ENCODE measurements at regions not wholly inside any gene's neighbourhood (a gene's known extent, or its start where the extent isn't known, plus 50 kb on each side); places are given as distances from the start of the nearest gene placed in this dataset.

DNA sequence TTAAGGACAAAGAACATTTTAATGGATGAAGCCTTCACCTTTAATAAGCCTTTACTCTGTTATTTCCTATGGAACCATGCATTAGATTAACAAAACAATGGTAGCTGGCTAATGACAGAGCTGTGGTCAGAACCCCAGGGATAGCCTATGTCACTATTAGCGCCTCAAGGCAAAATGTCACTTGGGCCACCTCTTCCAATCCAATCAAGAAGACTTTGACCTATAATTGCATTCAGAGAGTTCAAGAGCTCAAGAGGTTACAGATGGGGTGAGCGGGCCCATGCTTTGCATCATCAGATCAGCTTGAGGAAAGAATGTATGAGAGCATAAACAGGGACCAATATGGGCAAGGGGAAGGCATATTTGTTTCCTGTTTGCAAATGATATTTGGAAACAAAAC, 425.1 kb downstream of the ARHGEF28 start:
- TF ChIP-seq POLR2AphosphoS5 (IDR thresholded peaks at IDR 0.05; ENCODE audit: insufficient read depth, low read depth, low read length) (no peak), EZH2 (IDR thresholded peaks at IDR 0.05; ENCODE audit: borderline replicate concordance, low read depth, low read length, severe bottlenecking) (no peak), CTCF (IDR thresholded peaks at IDR 0.05; ENCODE audit: extremely low read depth in 1 of 2, insufficient read depth in 1 of 2, low read depth in 1 of 2, low read length in 2 of 2) (no peak), MYC (IDR thresholded peaks at IDR 0.05; ENCODE audit: low read depth, low read length) (no peak), POLR2A (IDR thresholded peaks at IDR 0.05; ENCODE audit: low read depth, low read length) (no peak), JUN (IDR thresholded peaks at IDR 0.05; ENCODE audit: borderline replicate concordance, insufficient read depth, insufficient read length, low read depth) (no peak), FOS (IDR thresholded peaks at IDR 0.05; ENCODE audit: borderline replicate concordance, insufficient read depth, low read length) (no peak), GATA2 (IDR thresholded peaks at IDR 0.05; ENCODE audit: insufficient read depth, insufficient read length, low read depth, low read length) (no peak), MAX (IDR thresholded peaks at IDR 0.05; ENCODE audit: insufficient read depth, insufficient read length) (no peak)

Measured in endothelial cell of umbilical vein (primary cell).